ENCODE measurements at regions not wholly inside any gene's neighbourhood (a gene's known extent, or its start where the extent isn't known, plus 50 kb on each side); places are given as distances from the start of the nearest gene placed in this dataset.

DNA sequence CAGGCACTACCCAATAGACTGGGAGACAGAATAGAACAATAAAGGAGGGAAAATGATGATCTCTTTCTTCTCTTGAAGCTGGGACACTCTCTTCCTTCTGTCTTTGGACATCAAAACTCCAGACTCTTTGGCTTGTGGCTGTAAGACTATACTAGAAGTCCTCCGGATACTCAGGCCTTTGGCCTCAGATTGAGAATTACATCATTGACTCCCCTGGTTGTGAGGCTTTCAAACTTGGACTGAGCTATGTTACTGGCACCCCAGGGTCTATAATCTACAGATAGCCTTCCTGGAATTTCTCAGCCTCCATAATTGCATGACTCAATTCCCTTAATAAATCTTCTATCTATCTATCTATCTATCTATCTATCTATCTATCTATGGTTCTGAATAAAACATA lies 294.2 kb upstream of the CT83 start:
- Histone ChIP-seq H3K27me3 (ENCODE audit: insufficient read depth, low read depth) (no peaks in the 10 kb centered on the region), H3K4me3 (IDR thresholded peaks at IDR 0.05; ENCODE audit: insufficient read depth, low read depth, low read length) (no peak overlapping the region), H3K27ac (no peak overlapping the region), H3K79me2 (ENCODE audit: insufficient read depth, low read depth) (no peaks in the 10 kb centered on the region), H4K20me1 (ENCODE audit: insufficient read depth) (no peaks in the 10 kb centered on the region), H3K4me2 (no peak overlapping the region), H3K36me3 (ENCODE audit: insufficient read depth) (no peaks in the 10 kb centered on the region), H3K9ac (no peak overlapping the region), H3K4me1 (ENCODE audit: low read depth, poor library complexity, severe bottlenecking) (no peaks in the 10 kb centered on the region), H2AFZ (ENCODE audit: low read depth) (no peak overlapping the region)
- TF ChIP-seq, protein P1, sequence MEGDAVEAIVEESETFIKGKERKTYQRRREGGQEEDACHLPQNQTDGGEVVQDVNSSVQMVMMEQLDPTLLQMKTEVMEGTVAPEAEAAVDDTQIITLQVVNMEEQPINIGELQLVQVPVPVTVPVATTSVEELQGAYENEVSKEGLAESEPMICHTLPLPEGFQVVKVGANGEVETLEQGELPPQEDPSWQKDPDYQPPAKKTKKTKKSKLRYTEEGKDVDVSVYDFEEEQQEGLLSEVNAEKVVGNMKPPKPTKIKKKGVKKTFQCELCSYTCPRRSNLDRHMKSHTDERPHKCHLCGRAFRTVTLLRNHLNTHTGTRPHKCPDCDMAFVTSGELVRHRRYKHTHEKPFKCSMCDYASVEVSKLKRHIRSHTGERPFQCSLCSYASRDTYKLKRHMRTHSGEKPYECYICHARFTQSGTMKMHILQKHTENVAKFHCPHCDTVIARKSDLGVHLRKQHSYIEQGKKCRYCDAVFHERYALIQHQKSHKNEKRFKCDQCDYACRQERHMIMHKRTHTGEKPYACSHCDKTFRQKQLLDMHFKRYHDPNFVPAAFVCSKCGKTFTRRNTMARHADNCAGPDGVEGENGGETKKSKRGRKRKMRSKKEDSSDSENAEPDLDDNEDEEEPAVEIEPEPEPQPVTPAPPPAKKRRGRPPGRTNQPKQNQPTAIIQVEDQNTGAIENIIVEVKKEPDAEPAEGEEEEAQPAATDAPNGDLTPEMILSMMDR (conservative IDR thresholded peaks at IDR 0.05; ENCODE audit: low read depth, low read length) = no peak

DNA sequence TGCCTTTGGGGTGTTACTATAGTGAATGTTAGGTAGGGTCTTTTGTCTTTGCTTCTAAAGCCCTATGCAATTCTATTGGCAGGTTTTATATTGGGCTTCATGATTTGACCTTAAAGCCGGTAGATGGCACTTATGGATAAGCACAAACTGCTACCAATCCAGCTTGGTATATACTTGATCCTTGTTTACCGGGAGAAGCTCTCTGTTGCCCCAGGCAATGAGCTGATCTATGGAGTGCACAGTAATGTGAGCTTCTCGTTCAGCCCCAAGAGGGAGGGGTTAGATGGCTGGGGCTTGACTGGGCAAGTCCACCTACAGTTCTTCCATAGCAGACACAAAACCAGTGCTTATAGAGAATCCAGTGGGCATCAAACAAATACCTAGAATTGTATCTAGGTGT lies 287.2 kb upstream of the CT83 start:
- no peaks in the 10 kb centered on the region for H3K36me3 ChIP-seq (ENCODE audit: insufficient read depth)
- H2AFZ ChIP-seq (ENCODE audit: low read depth) = no peak overlapping the region

DNA sequence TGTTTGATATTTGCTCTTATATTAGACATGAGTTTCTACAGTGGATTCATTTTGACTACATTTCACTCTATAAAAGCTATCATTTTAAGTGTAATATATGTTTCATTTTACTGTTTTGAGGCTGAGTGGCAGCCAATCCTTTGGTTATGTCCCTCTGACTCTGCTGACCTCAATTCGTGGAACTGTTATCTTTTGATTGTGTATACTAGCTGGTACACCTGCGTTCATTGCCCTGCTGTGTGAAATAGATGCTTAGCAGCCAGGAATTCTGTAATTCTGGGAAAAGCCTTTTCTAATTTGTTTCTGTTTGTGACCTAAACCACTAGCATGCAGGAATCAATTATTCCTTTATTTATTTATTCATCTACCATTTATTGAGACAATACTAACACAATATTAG lies 269.4 kb upstream of the CT83 start:
- no peaks in the 10 kb centered on the region for H3K79me2 ChIP-seq (ENCODE audit: insufficient read depth, low read depth)
- no peaks in the 10 kb centered on the region for H3K36me3 ChIP-seq (ENCODE audit: insufficient read depth)
- H3K27me3 ChIP-seq (ENCODE audit: insufficient read depth, low read depth) = no peaks in the 10 kb centered on the region
- no peak overlapping the region for H2AFZ ChIP-seq (ENCODE audit: low read depth)
- TF ChIP-seq, protein P1 (conservative IDR thresholded peaks at IDR 0.05; ENCODE audit: low read depth, low read length) = no peak
- H3K9ac ChIP-seq = no peak overlapping the region
- no peak overlapping the region for H3K27ac ChIP-seq
- no peaks in the 10 kb centered on the region for H3K4me1 ChIP-seq (ENCODE audit: low read depth, poor library complexity, severe bottlenecking)
- H3K4me2 ChIP-seq = no peak overlapping the region
- H4K20me1 ChIP-seq (ENCODE audit: insufficient read depth) = no peaks in the 10 kb centered on the region
- H3K4me3 ChIP-seq (IDR thresholded peaks at IDR 0.05; ENCODE audit: insufficient read depth, low read depth, low read length) = no peak overlapping the region

More for the DNA sequence above, 287.2 kb upstream of the CT83 start:
- Histone ChIP-seq H3K79me2 (ENCODE audit: insufficient read depth, low read depth) (no peaks in the 10 kb centered on the region), H4K20me1 (ENCODE audit: insufficient read depth) (no peaks in the 10 kb centered on the region), H3K4me2 (no peak overlapping the region), H3K4me3 (IDR thresholded peaks at IDR 0.05; ENCODE audit: insufficient read depth, low read depth, low read length) (no peak overlapping the region), H3K9ac (no peak overlapping the region), H3K27ac (no peak overlapping the region), H3K27me3 (ENCODE audit: insufficient read depth, low read depth) (no peaks in the 10 kb centered on the region), H3K4me1 (ENCODE audit: low read depth, poor library complexity, severe bottlenecking) (no peaks in the 10 kb centered on the region)
- TF ChIP-seq, protein P1 (conservative IDR thresholded peaks at IDR 0.05; ENCODE audit: low read depth, low read length) = no peak

DNA sequence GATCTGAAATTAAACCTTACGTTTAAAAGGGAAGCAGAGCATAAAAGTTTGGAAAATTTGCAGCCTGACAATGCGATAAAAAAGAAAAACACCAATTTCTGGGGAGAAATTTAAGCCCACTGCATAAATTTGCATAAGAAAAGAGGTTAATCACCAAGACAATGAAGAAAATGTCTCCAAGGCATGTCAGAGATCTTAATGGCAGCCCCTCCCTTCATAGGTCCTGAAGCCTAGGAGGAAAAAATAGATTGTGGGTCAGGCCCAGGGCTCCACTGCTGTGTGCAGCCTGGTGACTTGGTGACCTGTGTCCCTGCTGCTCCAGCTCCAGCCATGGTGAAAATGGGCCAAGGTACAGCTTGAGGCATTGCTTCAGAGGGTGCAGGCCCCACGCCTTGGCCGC lies 264.0 kb upstream of the CT83 start:
- Histone ChIP-seq H3K27ac (no peak overlapping the region), H2AFZ (ENCODE audit: low read depth) (no peak overlapping the region), H3K36me3 (ENCODE audit: insufficient read depth) (no peaks in the 10 kb centered on the region), H3K4me3 (IDR thresholded peaks at IDR 0.05; ENCODE audit: insufficient read depth, low read depth, low read length) (no peak overlapping the region), H3K27me3 (ENCODE audit: insufficient read depth, low read depth) (no peaks in the 10 kb centered on the region), H3K4me2 (no peak overlapping the region), H4K20me1 (ENCODE audit: insufficient read depth) (no peaks in the 10 kb centered on the region), H3K79me2 (ENCODE audit: insufficient read depth, low read depth) (no peaks in the 10 kb centered on the region), H3K4me1 (ENCODE audit: low read depth, poor library complexity, severe bottlenecking) (no peaks in the 10 kb centered on the region), H3K9ac (no peak overlapping the region)
- TF ChIP-seq, protein P1 (conservative IDR thresholded peaks at IDR 0.05; ENCODE audit: low read depth, low read length) = no peak
